ENCODE measurements at regions not wholly inside any gene's neighbourhood (a gene's known extent, or its start where the extent isn't known, plus 50 kb on each side); places are given as distances from the start of the nearest gene placed in this dataset.

DNA sequence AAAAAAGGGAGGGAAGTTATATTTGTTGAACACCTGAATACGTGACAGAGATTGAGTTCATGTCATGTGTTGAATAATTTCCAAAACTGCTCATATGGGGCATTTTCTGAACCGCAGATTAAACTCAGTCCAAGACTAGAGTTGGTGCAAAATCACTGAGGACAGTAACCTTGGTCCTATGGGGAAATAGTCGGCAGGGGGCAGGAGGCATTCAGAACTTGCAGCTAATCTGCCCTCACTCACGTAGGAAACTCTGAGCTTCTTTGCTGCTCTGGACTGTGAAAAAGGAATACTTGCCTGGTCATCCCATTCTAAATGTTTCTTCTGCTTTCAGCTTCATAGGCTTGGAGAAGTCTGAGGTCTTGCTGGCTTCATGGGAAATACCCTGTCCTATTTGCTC lies 228.3 kb upstream of the ZP4 start:
- no peak overlapping the region for H3K27ac ChIP-seq (ENCODE audit: low read length)

DNA sequence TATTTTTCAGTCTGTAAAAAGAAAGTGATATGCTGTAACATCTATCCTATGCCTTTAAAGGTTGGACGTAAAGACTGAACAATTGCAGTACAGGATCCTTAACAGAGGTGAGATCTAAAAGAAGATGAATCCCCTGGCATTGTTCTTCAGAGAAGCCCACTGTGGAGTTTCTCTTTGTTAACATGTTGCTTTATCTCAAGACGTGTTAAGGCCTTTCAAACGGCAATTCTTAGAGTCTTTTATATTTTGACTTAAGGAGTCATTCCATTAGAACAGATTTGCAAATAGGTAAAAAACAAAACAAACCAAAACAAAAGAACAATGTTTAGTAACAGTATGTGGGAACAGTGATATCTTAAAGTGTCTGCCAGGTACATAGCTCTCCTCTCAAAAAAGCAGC lies 225.1 kb upstream of the ZP4 start:
- Histone ChIP-seq H3K9ac (ENCODE audit: low read depth, low read length) (no peak overlapping the region), H3K4me1 (ENCODE audit: insufficient read depth, low read length) (peaks cover 30% of the 10 kb centered on the region; the same call in 1 of the 2 replicates), H3K9me3 (ENCODE audit: insufficient read depth, low read depth, low read length) (no peaks in the 10 kb centered on the region), H3K4me3 (ENCODE audit: low read length) (no peak overlapping the region), H3K27me3 (ENCODE audit: insufficient read depth, low read length) (no peaks in the 10 kb centered on the region), H3K27ac (ENCODE audit: low read length) (no peak overlapping the region), H3K36me3 (ENCODE audit: insufficient read depth, low read depth, low read length) (no peaks in the 10 kb centered on the region)

More for the DNA sequence above, 228.3 kb upstream of the ZP4 start:
- Histone ChIP-seq H3K9me3 (ENCODE audit: insufficient read depth, low read depth, low read length) (no peaks in the 10 kb centered on the region), H3K36me3 (ENCODE audit: insufficient read depth, low read depth, low read length) (no peaks in the 10 kb centered on the region), H3K4me1 (ENCODE audit: insufficient read depth, low read length) (peaks cover 15% of the 10 kb centered on the region; the same call in 1 of the 2 replicates), H3K9ac (ENCODE audit: low read depth, low read length) (no peak overlapping the region), H3K4me3 (ENCODE audit: low read length) (no peak overlapping the region), H3K27me3 (ENCODE audit: insufficient read depth, low read length) (no peaks in the 10 kb centered on the region)

DNA sequence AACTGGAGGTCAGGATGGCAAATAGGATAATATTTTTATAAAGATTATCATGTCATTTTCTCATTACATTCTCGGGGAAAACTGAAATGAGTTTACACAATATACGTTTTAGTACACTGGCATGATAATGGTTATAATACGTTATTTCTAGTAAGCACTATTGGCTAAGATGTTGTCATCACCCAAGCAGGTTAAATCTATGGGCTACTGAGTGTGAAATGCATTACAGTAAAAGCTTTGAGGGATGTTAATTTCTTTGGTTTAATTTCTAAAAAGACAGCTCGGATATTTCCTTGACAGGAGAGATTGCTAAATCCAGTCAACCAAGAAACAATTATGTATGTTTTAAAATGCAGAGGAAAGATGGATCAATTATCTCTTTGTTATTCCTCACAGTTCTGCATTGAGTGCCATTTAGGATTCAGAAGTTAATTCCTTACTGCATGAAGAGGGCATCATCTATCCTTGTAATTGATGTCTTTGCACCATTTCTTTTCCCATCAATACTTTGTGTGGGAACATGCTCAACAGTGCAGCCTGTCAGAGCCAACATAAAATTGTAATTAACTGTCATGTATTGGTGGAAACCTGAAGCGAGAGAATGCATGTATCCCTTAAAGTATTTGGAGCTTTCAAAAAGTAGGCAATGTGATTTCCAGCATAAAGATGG lies 222.4 kb upstream of the ZP4 start:
- H3K9ac ChIP-seq (ENCODE audit: low read depth, low read length), result no peak overlapping the region
- no peaks in the 10 kb centered on the region for H3K36me3 ChIP-seq (ENCODE audit: insufficient read depth, low read depth, low read length)
- no peaks in the 10 kb centered on the region for H3K9me3 ChIP-seq (ENCODE audit: insufficient read depth, low read depth, low read length)
- H3K4me3 ChIP-seq (ENCODE audit: low read length), result no peak overlapping the region
- H3K27me3 ChIP-seq (ENCODE audit: insufficient read depth, low read length), result no peaks in the 10 kb centered on the region
- peaks cover 27% of the 10 kb centered on the region; the same call in 1 of the 2 replicates for H3K4me1 ChIP-seq (ENCODE audit: insufficient read depth, low read length)
- no peak overlapping the region for H3K27ac ChIP-seq (ENCODE audit: low read length)

DNA sequence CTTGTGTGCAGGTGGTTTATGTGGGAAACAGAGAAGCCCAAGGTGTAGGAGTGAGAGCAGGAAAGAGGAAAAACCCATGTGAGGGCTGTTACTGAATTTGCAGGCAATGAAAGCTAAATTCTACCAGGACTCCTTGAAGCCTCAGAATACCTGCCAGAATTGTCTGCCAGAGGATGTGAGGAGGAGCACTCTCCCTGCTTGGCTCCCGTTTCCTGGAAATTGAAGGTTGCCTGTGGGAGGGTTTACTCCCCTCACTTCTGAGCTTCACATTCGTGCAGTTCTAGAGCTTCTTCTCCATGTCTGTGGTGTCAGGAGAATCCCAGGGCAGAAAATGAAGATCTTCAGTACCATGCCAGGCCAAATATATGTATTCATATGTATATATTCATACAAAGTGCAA lies 220.8 kb upstream of the ZP4 start:
- no peaks in the 10 kb centered on the region for H3K36me3 ChIP-seq (ENCODE audit: insufficient read depth, low read depth, low read length)
- H3K4me3 ChIP-seq (ENCODE audit: low read length), result no peak overlapping the region
- no peak overlapping the region for H3K9ac ChIP-seq (ENCODE audit: low read depth, low read length)
- no peak overlapping the region for H3K27ac ChIP-seq (ENCODE audit: low read length)
- no peaks in the 10 kb centered on the region for H3K9me3 ChIP-seq (ENCODE audit: insufficient read depth, low read depth, low read length)
- no peaks in the 10 kb centered on the region for H3K27me3 ChIP-seq (ENCODE audit: insufficient read depth, low read length)
- H3K4me1 ChIP-seq (ENCODE audit: insufficient read depth, low read length), result peaks cover 27% of the 10 kb centered on the region; the same call in 1 of the 2 replicates

DNA sequence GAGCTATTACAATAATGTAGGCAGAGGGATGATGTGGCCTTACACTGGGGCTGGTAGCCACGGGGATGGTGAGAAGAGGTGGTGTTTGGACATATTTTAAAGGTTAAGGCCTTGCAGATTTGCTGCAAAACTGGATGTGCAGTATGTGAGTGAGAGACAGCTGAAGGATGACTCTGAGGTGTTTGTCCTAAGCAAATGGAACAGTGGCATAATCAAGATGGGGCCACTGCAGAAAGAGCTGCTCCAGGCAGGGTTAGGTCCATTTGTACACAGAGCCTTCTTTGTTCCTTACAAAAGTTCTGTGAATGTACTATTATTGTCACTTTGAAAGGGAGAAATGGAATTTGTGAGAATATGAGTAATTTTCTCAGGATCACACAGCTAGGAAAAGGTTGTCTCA lies 220.4 kb upstream of the ZP4 start:
- no peak overlapping the region for H3K27ac ChIP-seq (ENCODE audit: low read length)
- no peaks in the 10 kb centered on the region for H3K36me3 ChIP-seq (ENCODE audit: insufficient read depth, low read depth, low read length)
- H3K27me3 ChIP-seq (ENCODE audit: insufficient read depth, low read length), result no peaks in the 10 kb centered on the region
- H3K4me3 ChIP-seq (ENCODE audit: low read length), result no peak overlapping the region
- no peaks in the 10 kb centered on the region for H3K9me3 ChIP-seq (ENCODE audit: insufficient read depth, low read depth, low read length)
- H3K4me1 ChIP-seq (ENCODE audit: insufficient read depth, low read length), result peaks cover 23% of the 10 kb centered on the region; the same call in 1 of the 2 replicates
- no peak overlapping the region for H3K9ac ChIP-seq (ENCODE audit: low read depth, low read length)

DNA sequence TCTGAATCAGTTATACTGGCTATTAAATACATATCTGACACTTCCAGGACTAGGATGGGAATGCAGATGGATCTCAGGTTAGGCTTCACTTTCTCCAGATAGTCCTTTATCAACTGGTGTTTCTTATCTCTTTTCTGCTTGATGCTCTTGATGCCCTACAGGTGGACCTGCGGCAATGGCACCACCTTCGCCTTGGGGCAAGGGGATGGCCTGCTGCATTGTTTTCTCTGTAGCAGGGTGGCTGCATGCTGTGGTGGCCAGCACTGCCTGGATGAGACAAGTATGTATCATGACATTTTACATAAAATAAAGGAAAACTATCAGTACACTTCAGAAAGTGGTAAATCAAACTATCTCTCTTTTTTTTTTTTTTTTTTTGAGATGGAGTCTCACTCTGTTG lies 217.7 kb upstream of the ZP4 start:
- Histone ChIP-seq H3K27me3 (ENCODE audit: insufficient read depth, low read length) (no peaks in the 10 kb centered on the region), H3K9ac (ENCODE audit: low read depth, low read length) (no peak overlapping the region), H3K36me3 (ENCODE audit: insufficient read depth, low read depth, low read length) (no peaks in the 10 kb centered on the region), H3K27ac (ENCODE audit: low read length) (no peak overlapping the region), H3K9me3 (ENCODE audit: insufficient read depth, low read depth, low read length) (no peaks in the 10 kb centered on the region), H3K4me1 (ENCODE audit: insufficient read depth, low read length) (peaks cover 15% of the 10 kb centered on the region; the same call in 1 of the 2 replicates), H3K4me3 (ENCODE audit: low read length) (no peak overlapping the region)

DNA sequence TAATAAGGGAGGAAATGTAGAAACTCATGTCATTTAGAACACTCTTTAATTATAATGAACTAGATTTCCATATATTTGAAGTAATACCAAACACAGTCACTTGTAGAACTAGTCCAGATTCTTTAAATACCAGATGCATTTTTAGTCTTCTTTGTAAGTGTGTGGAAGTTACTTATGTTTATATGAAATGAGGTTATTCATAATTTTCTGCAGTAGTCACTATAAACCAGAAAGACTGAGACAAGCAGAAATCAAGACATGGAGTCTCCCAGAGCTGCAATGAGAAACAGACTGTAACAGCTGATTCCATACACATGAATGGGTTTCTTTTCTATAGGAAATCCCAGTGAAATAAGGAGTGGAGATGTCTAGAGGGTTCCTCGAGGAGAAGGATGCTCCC lies 216.6 kb upstream of the ZP4 start:
- H3K9me3 ChIP-seq (ENCODE audit: insufficient read depth, low read depth, low read length), result no peaks in the 10 kb centered on the region
- no peak overlapping the region for H3K4me3 ChIP-seq (ENCODE audit: low read length)
- no peak overlapping the region for H3K27ac ChIP-seq (ENCODE audit: low read length)
- H3K4me1 ChIP-seq (ENCODE audit: insufficient read depth, low read length), result peaks cover 5% of the 10 kb centered on the region; the same call in 1 of the 2 replicates
- no peaks in the 10 kb centered on the region for H3K36me3 ChIP-seq (ENCODE audit: insufficient read depth, low read depth, low read length)
- no peaks in the 10 kb centered on the region for H3K27me3 ChIP-seq (ENCODE audit: insufficient read depth, low read length)
- no peak overlapping the region for H3K9ac ChIP-seq (ENCODE audit: low read depth, low read length)

DNA sequence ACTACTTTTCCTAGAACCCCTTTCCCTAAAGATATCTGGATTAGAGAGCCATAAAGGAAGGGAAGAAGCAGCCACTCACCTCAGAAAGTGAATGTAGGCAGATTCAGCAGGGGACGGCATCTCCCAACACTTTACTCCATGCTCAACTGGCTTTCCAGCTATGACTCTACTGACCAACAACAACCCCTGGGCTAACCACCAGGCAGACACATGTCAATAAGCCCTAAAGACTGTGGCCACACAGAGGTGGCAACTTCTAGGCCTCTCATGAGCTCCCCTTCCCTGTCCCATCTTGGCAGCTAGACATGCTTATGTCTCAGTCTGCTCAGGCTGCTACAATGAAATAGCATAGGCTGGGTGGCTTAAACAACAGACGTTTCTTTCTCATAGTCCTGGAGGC lies 214.0 kb upstream of the ZP4 start:
- no peaks in the 10 kb centered on the region for H3K27me3 ChIP-seq (ENCODE audit: insufficient read depth, low read length)
- no peak overlapping the region for H3K9ac ChIP-seq (ENCODE audit: low read depth, low read length)
- H3K4me3 ChIP-seq (ENCODE audit: low read length), result no peak overlapping the region
- H3K36me3 ChIP-seq (ENCODE audit: insufficient read depth, low read depth, low read length), result no peaks in the 10 kb centered on the region
- H3K4me1 ChIP-seq (ENCODE audit: insufficient read depth, low read length), result no peaks in the 10 kb centered on the region
- no peaks in the 10 kb centered on the region for H3K9me3 ChIP-seq (ENCODE audit: insufficient read depth, low read depth, low read length)
- no peak overlapping the region for H3K27ac ChIP-seq (ENCODE audit: low read length)

DNA sequence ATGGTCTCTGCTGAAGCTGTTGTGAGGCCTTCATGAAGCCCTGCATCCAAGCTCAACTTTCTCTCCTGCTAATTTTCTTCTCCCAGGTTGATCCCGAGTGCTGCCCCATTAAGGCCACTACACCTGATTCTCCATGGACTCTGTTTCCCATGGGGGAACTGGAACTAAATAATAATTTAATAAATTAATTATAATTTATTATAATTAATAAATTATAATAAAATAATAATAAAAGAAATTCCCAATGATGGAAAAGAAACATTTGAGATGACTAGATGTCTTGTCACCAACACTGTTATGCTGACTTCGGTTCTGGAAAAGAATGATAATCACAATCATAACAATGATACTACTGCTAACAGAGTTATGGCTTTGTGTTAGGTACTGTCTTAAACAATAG lies 211.2 kb upstream of the ZP4 start:
- H3K4me3 ChIP-seq (ENCODE audit: low read length), result no peak overlapping the region
- no peaks in the 10 kb centered on the region for H3K9me3 ChIP-seq (ENCODE audit: insufficient read depth, low read depth, low read length)
- no peaks in the 10 kb centered on the region for H3K27me3 ChIP-seq (ENCODE audit: insufficient read depth, low read length)
- H3K27ac ChIP-seq (ENCODE audit: low read length), result no peak overlapping the region
- no peak overlapping the region for H3K9ac ChIP-seq (ENCODE audit: low read depth, low read length)
- H3K4me1 ChIP-seq (ENCODE audit: insufficient read depth, low read length), result no peaks in the 10 kb centered on the region
- no peaks in the 10 kb centered on the region for H3K36me3 ChIP-seq (ENCODE audit: insufficient read depth, low read depth, low read length)

DNA sequence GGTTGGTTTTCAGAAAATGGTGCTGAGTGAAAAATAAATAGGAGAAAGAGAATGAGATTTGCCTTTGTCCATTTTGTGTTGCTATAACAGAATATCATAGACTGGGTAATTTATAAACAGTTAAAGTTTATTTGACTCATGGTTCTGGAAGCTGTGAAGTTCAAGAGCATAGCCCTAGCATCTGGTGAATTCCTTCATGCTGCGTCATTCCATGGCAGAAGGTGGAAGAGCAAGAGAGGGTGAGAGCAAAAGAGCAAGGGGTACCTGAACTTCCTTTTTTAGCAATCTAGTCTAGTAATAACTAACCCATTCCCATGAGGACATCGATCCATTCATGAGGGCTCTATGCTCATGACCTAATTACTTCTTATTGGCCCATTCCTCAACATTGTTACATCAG lies 209.1 kb upstream of the ZP4 start:
- H3K9ac ChIP-seq (ENCODE audit: low read depth, low read length), result no peak overlapping the region
- no peaks in the 10 kb centered on the region for H3K9me3 ChIP-seq (ENCODE audit: insufficient read depth, low read depth, low read length)
- no peak overlapping the region for H3K4me3 ChIP-seq (ENCODE audit: low read length)
- H3K36me3 ChIP-seq (ENCODE audit: insufficient read depth, low read depth, low read length), result no peaks in the 10 kb centered on the region
- H3K27me3 ChIP-seq (ENCODE audit: insufficient read depth, low read length), result no peaks in the 10 kb centered on the region
- H3K27ac ChIP-seq (ENCODE audit: low read length), result no peak overlapping the region
- no peaks in the 10 kb centered on the region for H3K4me1 ChIP-seq (ENCODE audit: insufficient read depth, low read length)

DNA sequence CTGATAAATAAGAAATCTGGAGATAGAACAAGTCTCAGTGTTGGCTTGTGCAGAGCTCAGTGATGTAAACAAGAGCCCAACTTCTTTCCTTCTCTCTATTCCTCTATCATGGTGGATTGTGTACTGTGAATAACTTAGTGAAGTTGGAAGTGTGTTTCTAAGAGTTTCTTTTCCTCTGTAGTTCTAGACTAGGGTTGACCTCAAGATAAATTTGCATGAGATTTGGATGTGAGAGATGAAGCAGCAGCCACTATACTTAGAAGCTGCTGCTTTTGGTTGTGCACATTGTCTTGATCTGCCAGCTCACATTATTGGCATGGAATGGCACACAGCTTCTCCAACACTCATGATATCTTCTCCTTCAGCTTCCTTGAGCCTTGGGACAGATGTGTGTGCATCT lies 198.9 kb upstream of the ZP4 start:
- Histone ChIP-seq H3K4me3 (ENCODE audit: low read length) (no peak overlapping the region), H3K9me3 (ENCODE audit: insufficient read depth, low read depth, low read length) (no peaks in the 10 kb centered on the region), H3K27ac (ENCODE audit: low read length) (no peak overlapping the region), H3K9ac (ENCODE audit: low read depth, low read length) (no peak overlapping the region), H3K4me1 (ENCODE audit: insufficient read depth, low read length) (peaks cover 5% of the 10 kb centered on the region; the same call in 1 of the 2 replicates), H3K36me3 (ENCODE audit: insufficient read depth, low read depth, low read length) (no peaks in the 10 kb centered on the region), H3K27me3 (ENCODE audit: insufficient read depth, low read length) (no peaks in the 10 kb centered on the region)

DNA sequence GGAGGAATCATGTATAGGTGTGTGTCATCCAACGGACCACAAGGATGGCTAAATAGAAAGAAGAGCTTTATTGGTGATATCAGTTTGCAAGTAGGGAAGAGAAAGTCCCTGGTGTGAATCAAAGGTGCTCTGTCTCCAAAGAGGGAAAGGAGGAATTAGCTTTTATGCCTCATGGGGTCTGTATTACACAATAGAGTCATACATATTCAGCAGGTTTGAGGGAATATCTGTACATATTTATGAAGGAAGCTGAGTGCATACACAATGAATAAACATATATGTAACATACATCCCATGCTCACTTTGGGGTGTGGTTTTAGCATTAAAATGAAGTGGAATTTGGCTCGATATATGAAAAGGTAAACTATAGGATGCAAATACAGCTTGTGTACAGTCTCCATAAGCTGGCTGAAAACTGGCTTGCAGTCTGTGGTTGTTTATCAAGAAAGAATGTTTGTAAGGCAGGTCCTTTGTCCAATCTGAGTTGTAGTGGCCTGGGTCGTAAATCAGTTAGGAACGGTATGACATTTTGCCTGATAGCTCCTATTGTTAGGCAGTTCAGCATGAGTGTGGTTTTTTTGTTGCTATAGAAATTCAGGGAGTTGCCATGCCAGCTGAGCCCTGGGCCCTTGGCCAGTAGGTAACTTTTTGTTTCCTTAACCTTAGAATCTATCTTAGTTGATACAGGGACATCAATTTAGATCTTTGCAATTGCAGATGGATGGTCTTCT lies 198.0 kb upstream of the ZP4 start:
- Histone ChIP-seq H3K9ac (ENCODE audit: low read depth, low read length) (no peak overlapping the region), H3K4me1 (ENCODE audit: insufficient read depth, low read length) (peaks cover 5% of the 10 kb centered on the region; the same call in 1 of the 2 replicates), H3K9me3 (ENCODE audit: insufficient read depth, low read depth, low read length) (no peaks in the 10 kb centered on the region), H3K27ac (ENCODE audit: low read length) (no peak overlapping the region), H3K36me3 (ENCODE audit: insufficient read depth, low read depth, low read length) (no peaks in the 10 kb centered on the region), H3K27me3 (ENCODE audit: insufficient read depth, low read length) (no peaks in the 10 kb centered on the region), H3K4me3 (ENCODE audit: low read length) (no peak overlapping the region)
